ENCODE measurements at regions not wholly inside any gene's neighbourhood (a gene's known extent, or its start where the extent isn't known, plus 50 kb on each side); places are given as distances from the start of the nearest gene placed in this dataset.

DNA sequence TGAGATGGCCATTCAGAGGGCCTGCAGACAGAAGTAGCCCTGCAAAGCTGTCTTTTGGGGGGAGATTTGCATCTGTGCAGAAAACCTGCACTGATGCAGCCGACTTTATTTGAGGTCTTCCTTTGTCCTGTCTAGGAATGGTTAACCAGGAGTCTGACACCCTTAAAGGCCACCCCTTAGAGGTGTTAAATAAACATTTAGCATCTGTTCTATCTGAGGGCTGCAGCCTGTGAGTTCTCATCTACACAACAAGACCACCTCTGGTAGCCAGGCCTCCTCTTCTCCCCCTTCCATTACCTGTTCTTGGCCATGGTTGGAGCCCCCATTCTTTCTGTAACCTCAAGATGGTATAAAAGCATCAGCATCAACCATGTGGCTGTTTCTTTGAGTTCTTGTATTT is 214.4 kb upstream of the HS6ST1 start:
- no TSS peak for BruUV-seq (replicated peaks)
- ATAC-seq (no peak), FAIRE-seq (no peak), DNase-seq (ENCODE audit: extremely low read depth in 1 of 4, low spot score in 3 of 4) (no peak)
- peaks cover 3% of the 10 kb centered on the region for H3K9me1 ChIP-seq (ENCODE audit: control insufficient read depth, insufficient read depth, low read length)
- no peaks in the 10 kb centered on the region for H3K9me3 ChIP-seq (replicated peaks; ENCODE audit: control insufficient read depth, insufficient read depth, low read depth, low read length)
- no peak overlapping the region for H3K4me3 ChIP-seq
- no peaks in the 10 kb centered on the region; a peak in 2 of 5 replicates for H3K4me1 ChIP-seq (replicated peaks in 1 of 2; ENCODE audit: control insufficient read depth in 2 of 2, insufficient read depth in 2 of 2, low read length in 2 of 2)
- ChIA-PET POLR2A (no interaction called here), CTCF (ENCODE audit: low intra/inter-chr PET ratio) (no interaction called here)
- H3K36me3 ChIP-seq (ENCODE audit: control insufficient read depth, insufficient read depth, low read length) = no peaks in the 10 kb centered on the region
- H3K4me2 ChIP-seq (ENCODE audit: insufficient read depth, low read length) = no peak overlapping the region
- H3K27me3 ChIP-seq (ENCODE audit: control insufficient read depth in 2 of 2, insufficient read depth in 2 of 2, low read length in 2 of 2) = peaks cover 2 to 21% of the 10 kb centered on the region in 2 experiments; a peak in 3 of 5 replicates
- H3K27ac ChIP-seq (ENCODE audit: extremely low read depth, low read depth, low read length) = no peak overlapping the region
- H3K9ac ChIP-seq (ENCODE audit: insufficient read depth in 1 of 2, low read depth in 2 of 2, low read length in 2 of 2) = no peak overlapping the region
- no peaks in the 10 kb centered on the region for H4K20me1 ChIP-seq (replicated peaks; ENCODE audit: control insufficient read depth, insufficient read depth, low read length)
- no peaks in the 10 kb centered on the region for H3K79me2 ChIP-seq (ENCODE audit: control insufficient read depth, insufficient read depth, low read length)
- WGBS (ENCODE audit: insufficient coverage, low coverage, missing lambda C conversion rate) = 0% methylated on average over 1 of the region's 1 CpG
- in situ Hi-C loops (cut with MboI) (no loop called here), intact Hi-C loops (cut with micrococcal nuclease) (no loop called here)
- no peak for TF ChIP-seq NFE2L1 (tag; IDR thresholded peaks at IDR 0.05; ENCODE audit: borderline replicate concordance, low read depth)
- TF ChIP-seq TCFL5 (CRISPR knock-in tag; conservative IDR thresholded peaks at IDR 0.05) = no peak
- no peak for TF ChIP-seq HNRNPL (IDR thresholded peaks at IDR 0.05; ENCODE audit: low read depth, low read length)
- no peak for TF ChIP-seq CBX3 (IDR thresholded peaks at IDR 0.05; ENCODE audit: borderline replicate concordance in 1 of 2, low read length in 2 of 2)
- TF ChIP-seq ZNF23 (CRISPR knock-in tag; IDR thresholded peaks at IDR 0.05) = no peak
- no peak for TF ChIP-seq ZNF778 (CRISPR knock-in tag; IDR thresholded peaks at IDR 0.05)
- no peak for TF ChIP-seq CC2D1A (IDR thresholded peaks at IDR 0.05)
- TF ChIP-seq TFE3 (CRISPR knock-in tag; IDR thresholded peaks at IDR 0.05) = no peak
- no peak for TF ChIP-seq ZFP1 (CRISPR knock-in tag; IDR thresholded peaks at IDR 0.05)
- TF ChIP-seq POLR2G (IDR thresholded peaks at IDR 0.05; ENCODE audit: low read depth, low read length) = no peak
- TF ChIP-seq BDP1 (IDR thresholded peaks at IDR 0.05; ENCODE audit: insufficient read depth, insufficient read length) = no peak
- TF ChIP-seq SREBF1 (IDR thresholded peaks at IDR 0.05; ENCODE audit: borderline replicate concordance, low read depth, low read length) = no peak
- no peak for TF ChIP-seq HNRNPH1 (optimal IDR thresholded peaks at IDR 0.05; ENCODE audit: low read depth, low read length)
- TF ChIP-seq ZBTB1 (CRISPR knock-in tag; IDR thresholded peaks at IDR 0.05; ENCODE audit: borderline replicate concordance, low read depth) = no peak
- no peak overlapping the region for H2AFZ ChIP-seq (ENCODE audit: low read depth, low read length)
